ENCODE measurements at regions not wholly inside any gene's neighbourhood (a gene's known extent, or its start where the extent isn't known, plus 50 kb on each side); places are given as distances from the start of the nearest gene placed in this dataset.

- TF ChIP-seq, protein P1, sequence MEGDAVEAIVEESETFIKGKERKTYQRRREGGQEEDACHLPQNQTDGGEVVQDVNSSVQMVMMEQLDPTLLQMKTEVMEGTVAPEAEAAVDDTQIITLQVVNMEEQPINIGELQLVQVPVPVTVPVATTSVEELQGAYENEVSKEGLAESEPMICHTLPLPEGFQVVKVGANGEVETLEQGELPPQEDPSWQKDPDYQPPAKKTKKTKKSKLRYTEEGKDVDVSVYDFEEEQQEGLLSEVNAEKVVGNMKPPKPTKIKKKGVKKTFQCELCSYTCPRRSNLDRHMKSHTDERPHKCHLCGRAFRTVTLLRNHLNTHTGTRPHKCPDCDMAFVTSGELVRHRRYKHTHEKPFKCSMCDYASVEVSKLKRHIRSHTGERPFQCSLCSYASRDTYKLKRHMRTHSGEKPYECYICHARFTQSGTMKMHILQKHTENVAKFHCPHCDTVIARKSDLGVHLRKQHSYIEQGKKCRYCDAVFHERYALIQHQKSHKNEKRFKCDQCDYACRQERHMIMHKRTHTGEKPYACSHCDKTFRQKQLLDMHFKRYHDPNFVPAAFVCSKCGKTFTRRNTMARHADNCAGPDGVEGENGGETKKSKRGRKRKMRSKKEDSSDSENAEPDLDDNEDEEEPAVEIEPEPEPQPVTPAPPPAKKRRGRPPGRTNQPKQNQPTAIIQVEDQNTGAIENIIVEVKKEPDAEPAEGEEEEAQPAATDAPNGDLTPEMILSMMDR (IDR thresholded peaks at IDR 0.05) = no peak
- TF ChIP-seq POLR2A (IDR thresholded peaks at IDR 0.05) = no peak
Observed at GRCh38 chr1:199356561-199356960, 670.9 kb upstream of the NR5A2 start.

All from Peyer's patch (tissue), 4 donors.